GM23248 (cell line): ENCODE measurements at regions not wholly inside any gene's neighbourhood (a gene's known extent, or its start where the extent isn't known, plus 50 kb on each side); places are given as distances from the start of the nearest gene placed in this dataset.

Experiments used
- EZH2 ChIP-seq: fragments of 200-600 bp; sonication (generic); IDR thresholded peaks from 2 replicates; pipeline ENCODE4 v1.6.1; 2018; ENCODE audit warnings: antibody characterized with exemption, mild to moderate bottlenecking; ENCODE audit not compliant: insufficient read depth, poor library complexity, severe bottlenecking
- EZH2phosphoT487 ChIP-seq: fragments of 200-600 bp; sonication (generic); IDR thresholded peaks from 2 replicates; pipeline ENCODE4 v1.6.1; 2018; ENCODE audit warnings: antibody characterized with exemption, moderate library complexity, mild to moderate bottlenecking, low read depth; ENCODE audit not compliant: insufficient read depth

DNA sequence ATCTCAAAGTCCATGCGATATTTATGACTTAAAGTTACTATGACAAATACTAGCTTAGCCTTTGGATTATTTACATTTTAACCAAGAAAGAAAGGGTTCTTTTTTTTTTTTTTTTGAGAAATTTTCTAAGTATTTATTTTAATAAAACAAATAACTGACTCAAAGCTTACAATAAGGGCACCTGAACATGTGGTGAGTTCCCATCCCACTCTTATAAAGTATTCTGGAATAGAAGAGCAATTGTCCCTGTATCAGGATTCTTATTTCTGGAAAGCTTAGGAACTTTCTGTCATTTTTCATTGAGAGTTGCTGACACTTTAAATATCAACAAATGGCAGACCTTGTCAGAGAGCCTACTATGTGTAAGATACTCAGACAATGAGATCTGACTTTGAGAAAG lies 686.1 kb upstream of the SOX9 start:
- no peak for TF ChIP-seq EZH2
- TF ChIP-seq EZH2phosphoT487, result no peak
